ENCODE measurements at regions not wholly inside any gene's neighbourhood (a gene's known extent, or its start where the extent isn't known, plus 50 kb on each side); places are given as distances from the start of the nearest gene placed in this dataset.

DNA sequence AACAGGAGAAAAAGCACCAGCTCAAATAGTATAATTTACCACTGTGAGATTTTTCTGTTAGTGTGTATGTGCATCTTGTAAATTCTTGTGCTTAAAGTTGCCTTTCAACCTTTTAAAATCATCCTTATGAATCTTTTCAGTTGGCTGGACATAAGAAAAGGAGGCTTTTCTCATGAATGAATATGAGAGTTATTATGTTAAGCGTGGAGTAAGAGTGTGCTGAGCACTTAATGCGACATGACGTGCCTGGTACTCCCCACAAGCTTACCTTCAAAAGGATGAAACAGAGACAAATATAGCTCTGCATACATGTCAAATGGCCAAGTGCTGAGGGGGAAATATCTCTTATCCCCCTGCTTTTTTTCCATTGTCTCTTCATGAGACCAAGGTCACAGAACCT lies 85.3 kb upstream of the ADGRL2 start (continued):
- TF ChIP-seq, protein P1, sequence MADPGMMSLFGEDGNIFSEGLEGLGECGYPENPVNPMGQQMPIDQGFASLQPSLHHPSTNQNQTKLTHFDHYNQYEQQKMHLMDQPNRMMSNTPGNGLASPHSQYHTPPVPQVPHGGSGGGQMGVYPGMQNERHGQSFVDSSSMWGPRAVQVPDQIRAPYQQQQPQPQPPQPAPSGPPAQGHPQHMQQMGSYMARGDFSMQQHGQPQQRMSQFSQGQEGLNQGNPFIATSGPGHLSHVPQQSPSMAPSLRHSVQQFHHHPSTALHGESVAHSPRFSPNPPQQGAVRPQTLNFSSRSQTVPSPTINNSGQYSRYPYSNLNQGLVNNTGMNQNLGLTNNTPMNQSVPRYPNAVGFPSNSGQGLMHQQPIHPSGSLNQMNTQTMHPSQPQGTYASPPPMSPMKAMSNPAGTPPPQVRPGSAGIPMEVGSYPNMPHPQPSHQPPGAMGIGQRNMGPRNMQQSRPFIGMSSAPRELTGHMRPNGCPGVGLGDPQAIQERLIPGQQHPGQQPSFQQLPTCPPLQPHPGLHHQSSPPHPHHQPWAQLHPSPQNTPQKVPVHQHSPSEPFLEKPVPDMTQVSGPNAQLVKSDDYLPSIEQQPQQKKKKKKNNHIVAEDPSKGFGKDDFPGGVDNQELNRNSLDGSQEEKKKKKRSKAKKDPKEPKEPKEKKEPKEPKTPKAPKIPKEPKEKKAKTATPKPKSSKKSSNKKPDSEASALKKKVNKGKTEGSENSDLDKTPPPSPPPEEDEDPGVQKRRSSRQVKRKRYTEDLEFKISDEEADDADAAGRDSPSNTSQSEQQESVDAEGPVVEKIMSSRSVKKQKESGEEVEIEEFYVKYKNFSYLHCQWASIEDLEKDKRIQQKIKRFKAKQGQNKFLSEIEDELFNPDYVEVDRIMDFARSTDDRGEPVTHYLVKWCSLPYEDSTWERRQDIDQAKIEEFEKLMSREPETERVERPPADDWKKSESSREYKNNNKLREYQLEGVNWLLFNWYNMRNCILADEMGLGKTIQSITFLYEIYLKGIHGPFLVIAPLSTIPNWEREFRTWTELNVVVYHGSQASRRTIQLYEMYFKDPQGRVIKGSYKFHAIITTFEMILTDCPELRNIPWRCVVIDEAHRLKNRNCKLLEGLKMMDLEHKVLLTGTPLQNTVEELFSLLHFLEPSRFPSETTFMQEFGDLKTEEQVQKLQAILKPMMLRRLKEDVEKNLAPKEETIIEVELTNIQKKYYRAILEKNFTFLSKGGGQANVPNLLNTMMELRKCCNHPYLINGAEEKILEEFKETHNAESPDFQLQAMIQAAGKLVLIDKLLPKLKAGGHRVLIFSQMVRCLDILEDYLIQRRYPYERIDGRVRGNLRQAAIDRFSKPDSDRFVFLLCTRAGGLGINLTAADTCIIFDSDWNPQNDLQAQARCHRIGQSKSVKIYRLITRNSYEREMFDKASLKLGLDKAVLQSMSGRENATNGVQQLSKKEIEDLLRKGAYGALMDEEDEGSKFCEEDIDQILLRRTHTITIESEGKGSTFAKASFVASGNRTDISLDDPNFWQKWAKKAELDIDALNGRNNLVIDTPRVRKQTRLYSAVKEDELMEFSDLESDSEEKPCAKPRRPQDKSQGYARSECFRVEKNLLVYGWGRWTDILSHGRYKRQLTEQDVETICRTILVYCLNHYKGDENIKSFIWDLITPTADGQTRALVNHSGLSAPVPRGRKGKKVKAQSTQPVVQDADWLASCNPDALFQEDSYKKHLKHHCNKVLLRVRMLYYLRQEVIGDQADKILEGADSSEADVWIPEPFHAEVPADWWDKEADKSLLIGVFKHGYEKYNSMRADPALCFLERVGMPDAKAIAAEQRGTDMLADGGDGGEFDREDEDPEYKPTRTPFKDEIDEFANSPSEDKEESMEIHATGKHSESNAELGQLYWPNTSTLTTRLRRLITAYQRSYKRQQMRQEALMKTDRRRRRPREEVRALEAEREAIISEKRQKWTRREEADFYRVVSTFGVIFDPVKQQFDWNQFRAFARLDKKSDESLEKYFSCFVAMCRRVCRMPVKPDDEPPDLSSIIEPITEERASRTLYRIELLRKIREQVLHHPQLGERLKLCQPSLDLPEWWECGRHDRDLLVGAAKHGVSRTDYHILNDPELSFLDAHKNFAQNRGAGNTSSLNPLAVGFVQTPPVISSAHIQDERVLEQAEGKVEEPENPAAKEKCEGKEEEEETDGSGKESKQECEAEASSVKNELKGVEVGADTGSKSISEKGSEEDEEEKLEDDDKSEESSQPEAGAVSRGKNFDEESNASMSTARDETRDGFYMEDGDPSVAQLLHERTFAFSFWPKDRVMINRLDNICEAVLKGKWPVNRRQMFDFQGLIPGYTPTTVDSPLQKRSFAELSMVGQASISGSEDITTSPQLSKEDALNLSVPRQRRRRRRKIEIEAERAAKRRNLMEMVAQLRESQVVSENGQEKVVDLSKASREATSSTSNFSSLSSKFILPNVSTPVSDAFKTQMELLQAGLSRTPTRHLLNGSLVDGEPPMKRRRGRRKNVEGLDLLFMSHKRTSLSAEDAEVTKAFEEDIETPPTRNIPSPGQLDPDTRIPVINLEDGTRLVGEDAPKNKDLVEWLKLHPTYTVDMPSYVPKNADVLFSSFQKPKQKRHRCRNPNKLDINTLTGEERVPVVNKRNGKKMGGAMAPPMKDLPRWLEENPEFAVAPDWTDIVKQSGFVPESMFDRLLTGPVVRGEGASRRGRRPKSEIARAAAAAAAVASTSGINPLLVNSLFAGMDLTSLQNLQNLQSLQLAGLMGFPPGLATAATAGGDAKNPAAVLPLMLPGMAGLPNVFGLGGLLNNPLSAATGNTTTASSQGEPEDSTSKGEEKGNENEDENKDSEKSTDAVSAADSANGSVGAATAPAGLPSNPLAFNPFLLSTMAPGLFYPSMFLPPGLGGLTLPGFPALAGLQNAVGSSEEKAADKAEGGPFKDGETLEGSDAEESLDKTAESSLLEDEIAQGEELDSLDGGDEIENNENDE (IDR thresholded peaks at IDR 0.05; ENCODE audit: insufficient replicate concordance, low read length) = no peak
- TF ChIP-seq CHD2 (IDR thresholded peaks at IDR 0.05; ENCODE audit: low read length) (no peak), SUZ12 (IDR thresholded peaks at IDR 0.05; ENCODE audit: low read length) (no peak), JUND (IDR thresholded peaks at IDR 0.05; ENCODE audit: low read length) (no peak), EGR1 (IDR thresholded peaks at IDR 0.05; ENCODE audit: borderline replicate concordance, low read depth, low read length) (no peak), CEBPB (IDR thresholded peaks at IDR 0.05; ENCODE audit: low read depth, low read length) (no peak), TAF7 (optimal IDR thresholded peaks at IDR 0.05; ENCODE audit: borderline replicate concordance, low read depth, low read length) (no peak), ATF3 (IDR thresholded peaks at IDR 0.05; ENCODE audit: insufficient read depth, low read depth, low read length) (no peak), TAF1 (IDR thresholded peaks at IDR 0.05; ENCODE audit: low read depth, low read length) (no peak), USF2 (IDR thresholded peaks at IDR 0.05; ENCODE audit: low read length) (no peak), SAP30 (IDR thresholded peaks at IDR 0.05; ENCODE audit: insufficient read depth, insufficient replicate concordance, low read length) (no peak)

Measured in H1 (cell line).